ENCODE measurements at regions not wholly inside any gene's neighbourhood (a gene's known extent, or its start where the extent isn't known, plus 50 kb on each side); places are given as distances from the start of the nearest gene placed in this dataset.

DNA sequence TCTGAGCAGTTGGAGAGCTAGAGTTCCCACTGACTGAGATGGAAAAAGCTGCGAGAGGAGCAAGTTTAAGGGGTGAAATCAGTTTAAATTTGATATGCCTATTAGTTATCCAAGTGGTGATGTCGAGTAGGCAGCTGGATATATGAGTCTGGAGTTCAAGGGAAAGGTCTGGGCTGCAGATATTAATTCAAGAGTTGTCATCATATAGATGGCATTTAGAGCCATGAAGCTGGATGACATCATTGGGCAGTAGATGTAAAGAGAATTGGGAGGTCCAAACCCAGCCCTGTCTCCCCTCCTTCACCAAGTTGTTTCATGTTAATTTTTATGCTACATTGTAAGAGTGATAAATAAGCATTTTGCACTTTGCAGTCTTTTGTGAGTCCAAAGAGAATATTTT is 898.1 kb downstream of the GALC start:
- H2BK20ac ChIP-seq (ENCODE audit: low read depth, low read length) = no peak overlapping the region
- in situ Hi-C loops (cut with MboI; ENCODE audit: low sequenced_read_pairs) (no loop called here), intact Hi-C loops (cut with micrococcal nuclease) (no loop called here), dilution Hi-C loops (cut with HindIII; ENCODE audit: low sequenced_read_pairs, unreplicated experiment) (no loop called here)
- H3K9ac ChIP-seq (ENCODE audit: low read depth, low read length) = no peak overlapping the region
- no peak overlapping the region for H3K23ac ChIP-seq (ENCODE audit: low read depth, low read length)
- H3K36me3 ChIP-seq (ENCODE audit: control insufficient read depth, insufficient read depth, low read length) = no peaks in the 10 kb centered on the region
- no peak overlapping the region for H3K56ac ChIP-seq (ENCODE audit: extremely low read depth, insufficient read depth, low read length)
- H4K91ac ChIP-seq (ENCODE audit: insufficient read depth, low read depth, low read length) = no peak overlapping the region
- no CpG with 5 or more reads among the region's 2 CpGs for WGBS, 2 experiments (ENCODE audit: extremely low coverage in 2 of 2, insufficient read length in 1 of 2)
- no peaks in the 10 kb centered on the region for H4K20me1 ChIP-seq (ENCODE audit: insufficient read depth, low read length)
- no peak for DNase-seq
- H3K9me1 ChIP-seq (ENCODE audit: insufficient read depth, low read length) = peaks cover 3% of the 10 kb centered on the region; the same call in 1 of the 2 replicates
- no peak overlapping the region for H3K18ac ChIP-seq (ENCODE audit: low read depth, low read length)
- peaks cover 4% of the 10 kb centered on the region; the same call in 1 of the 2 replicates for H3K4me1 ChIP-seq (ENCODE audit: control insufficient read depth, insufficient read depth, low read length)
- H2AK5ac ChIP-seq (ENCODE audit: low read depth, low read length) = no peak overlapping the region
- H3K4me2 ChIP-seq (ENCODE audit: low read depth, low read length) = no peak overlapping the region
- H3K9me3 ChIP-seq (ENCODE audit: control insufficient read depth, insufficient read depth, low read length) = no peaks in the 10 kb centered on the region
- H3K4me3 ChIP-seq (ENCODE audit: insufficient read depth, low read depth, low read length) = no peak overlapping the region
- CTCF ChIA-PET = no interaction called here
- no peak overlapping the region for H4K5ac ChIP-seq (ENCODE audit: low read depth, low read length)
- BruUV-seq (replicated peaks) = no TSS peak
- H3K14ac ChIP-seq (replicated peaks; ENCODE audit: low read depth, low read length) = no peak overlapping the region
- TF ChIP-seq CEBPB (IDR thresholded peaks at IDR 0.05; ENCODE audit: low read depth, low read length) (no peak), RAD21 (IDR thresholded peaks at IDR 0.05; ENCODE audit: low read length) (no peak), FOS (IDR thresholded peaks at IDR 0.05; ENCODE audit: low read depth, low read length) (no peak), SMC3 (IDR thresholded peaks at IDR 0.05; ENCODE audit: low read depth, low read length) (no peak), NFE2L2 (IDR thresholded peaks at IDR 0.05; ENCODE audit: low read depth, low read length) (no peak), MAZ (IDR thresholded peaks at IDR 0.05; ENCODE audit: borderline replicate concordance, low read depth, low read length) (no peak), USF2 (IDR thresholded peaks at IDR 0.05; ENCODE audit: low read depth, low read length) (no peak)
- TF ChIP-seq, protein P1, sequence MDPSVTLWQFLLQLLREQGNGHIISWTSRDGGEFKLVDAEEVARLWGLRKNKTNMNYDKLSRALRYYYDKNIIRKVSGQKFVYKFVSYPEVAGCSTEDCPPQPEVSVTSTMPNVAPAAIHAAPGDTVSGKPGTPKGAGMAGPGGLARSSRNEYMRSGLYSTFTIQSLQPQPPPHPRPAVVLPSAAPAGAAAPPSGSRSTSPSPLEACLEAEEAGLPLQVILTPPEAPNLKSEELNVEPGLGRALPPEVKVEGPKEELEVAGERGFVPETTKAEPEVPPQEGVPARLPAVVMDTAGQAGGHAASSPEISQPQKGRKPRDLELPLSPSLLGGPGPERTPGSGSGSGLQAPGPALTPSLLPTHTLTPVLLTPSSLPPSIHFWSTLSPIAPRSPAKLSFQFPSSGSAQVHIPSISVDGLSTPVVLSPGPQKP (IDR thresholded peaks at IDR 0.05; ENCODE audit: borderline replicate concordance, low read depth, low read length) = no peak
- TF ChIP-seq, protein P2, sequence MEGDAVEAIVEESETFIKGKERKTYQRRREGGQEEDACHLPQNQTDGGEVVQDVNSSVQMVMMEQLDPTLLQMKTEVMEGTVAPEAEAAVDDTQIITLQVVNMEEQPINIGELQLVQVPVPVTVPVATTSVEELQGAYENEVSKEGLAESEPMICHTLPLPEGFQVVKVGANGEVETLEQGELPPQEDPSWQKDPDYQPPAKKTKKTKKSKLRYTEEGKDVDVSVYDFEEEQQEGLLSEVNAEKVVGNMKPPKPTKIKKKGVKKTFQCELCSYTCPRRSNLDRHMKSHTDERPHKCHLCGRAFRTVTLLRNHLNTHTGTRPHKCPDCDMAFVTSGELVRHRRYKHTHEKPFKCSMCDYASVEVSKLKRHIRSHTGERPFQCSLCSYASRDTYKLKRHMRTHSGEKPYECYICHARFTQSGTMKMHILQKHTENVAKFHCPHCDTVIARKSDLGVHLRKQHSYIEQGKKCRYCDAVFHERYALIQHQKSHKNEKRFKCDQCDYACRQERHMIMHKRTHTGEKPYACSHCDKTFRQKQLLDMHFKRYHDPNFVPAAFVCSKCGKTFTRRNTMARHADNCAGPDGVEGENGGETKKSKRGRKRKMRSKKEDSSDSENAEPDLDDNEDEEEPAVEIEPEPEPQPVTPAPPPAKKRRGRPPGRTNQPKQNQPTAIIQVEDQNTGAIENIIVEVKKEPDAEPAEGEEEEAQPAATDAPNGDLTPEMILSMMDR (conservative IDR thresholded peaks at IDR 0.05; ENCODE audit: low read depth, low read length) = no peak
- POLR2A ChIA-PET (ENCODE audit: unreplicated experiment) = no interaction called here
- no peak overlapping the region for H2BK120ac ChIP-seq (ENCODE audit: low read depth, low read length)
- no peaks in the 10 kb centered on the region for H3K79me1 ChIP-seq (ENCODE audit: low read depth in 1 of 2, low read length in 2 of 2)
- H3K27me3 ChIP-seq (ENCODE audit: control insufficient read depth, insufficient read depth, low read length) = no peaks in the 10 kb centered on the region
- H2BK5ac ChIP-seq (ENCODE audit: low read depth, low read length, poor library complexity, severe bottlenecking) = no peak overlapping the region
- no peak overlapping the region for H2BK15ac ChIP-seq (ENCODE audit: low read depth, low read length)
- H3K4ac ChIP-seq (ENCODE audit: low read depth, low read length) = no peak overlapping the region
- ATAC-seq (ENCODE audit: low read depth) = no peak
- H4K8ac ChIP-seq (ENCODE audit: low read depth in 2 of 2, low read length in 2 of 2) = no peak overlapping the region
- no peak overlapping the region for H3K27ac ChIP-seq (ENCODE audit: insufficient read depth, low read length)
- no peak overlapping the region for H2AFZ ChIP-seq (replicated peaks; ENCODE audit: low read length, poor library complexity)
- no peak overlapping the region for H2AK9ac ChIP-seq (replicated peaks; ENCODE audit: low read depth, low read length, poor library complexity)

All from IMR-90 (cell line).